AG20443 (cell line): ENCODE measurements at regions not wholly inside any gene's neighbourhood (a gene's known extent, or its start where the extent isn't known, plus 50 kb on each side); places are given as distances from the start of the nearest gene placed in this dataset.

Source experiments
- DNase-seq: peaks from one replicate; pipeline ENCODE4 v3.0.0; 2012; ENCODE audit warnings: low spot score, mixed read lengths

DNA sequence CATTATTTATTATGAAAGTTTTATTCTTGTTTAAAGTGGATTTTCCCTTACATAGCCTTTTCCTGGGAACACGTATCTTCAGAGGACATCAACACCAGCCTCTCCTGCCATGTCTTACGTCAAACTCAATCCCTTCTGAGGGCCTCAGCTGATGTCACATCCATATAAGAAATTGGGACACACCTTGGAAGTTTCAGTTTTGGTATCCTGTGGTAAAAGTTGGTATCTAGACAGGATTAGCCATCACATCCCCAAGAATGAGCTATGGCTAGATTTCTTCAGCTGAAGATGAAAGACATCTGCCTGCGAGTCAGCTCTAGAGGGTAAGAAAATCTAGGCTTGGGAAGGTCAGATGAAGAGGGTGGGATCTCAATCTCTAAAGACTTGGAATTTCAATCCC, 75.8 kb upstream of the ZNF516 start:
- DNase-seq, result no peak

DNA sequence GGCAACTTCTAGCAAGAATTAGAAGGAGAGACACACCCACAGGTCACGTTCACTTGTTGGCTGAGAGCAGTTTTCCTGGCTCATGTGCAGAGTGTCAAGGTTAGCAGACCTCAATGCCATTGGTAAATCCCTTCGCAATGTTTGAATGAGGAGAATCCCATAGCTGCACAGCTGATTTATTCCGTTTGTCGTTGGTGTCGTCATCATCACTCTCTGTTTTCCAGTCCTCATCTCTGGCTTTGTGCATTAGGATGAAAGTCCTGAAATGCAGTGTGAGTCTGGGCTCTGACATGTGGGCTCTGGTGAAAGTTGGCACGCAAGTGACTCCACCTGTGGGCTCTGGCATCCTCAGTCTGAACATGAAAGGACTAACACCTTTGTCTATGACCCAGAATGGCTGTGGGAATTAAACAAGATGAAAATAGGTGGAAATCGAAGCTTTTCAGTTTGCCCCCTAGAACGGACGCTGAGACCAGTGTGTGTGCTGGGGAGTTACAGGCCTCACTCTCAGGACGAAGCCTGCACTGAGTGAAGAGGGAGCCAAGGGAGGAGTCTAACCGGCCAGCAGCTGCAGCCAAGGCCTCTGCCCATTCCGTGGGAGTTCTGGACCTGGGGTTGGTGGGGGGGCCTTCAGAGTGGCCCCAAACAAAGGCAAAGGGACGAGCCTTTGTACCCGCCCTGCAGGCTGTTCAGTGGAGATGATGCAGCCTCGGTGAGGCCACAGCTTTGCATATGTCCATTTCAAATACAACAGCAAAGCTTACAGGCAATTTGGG, 74.8 kb upstream of the ZNF516 start:
- no peak for DNase-seq

DNA sequence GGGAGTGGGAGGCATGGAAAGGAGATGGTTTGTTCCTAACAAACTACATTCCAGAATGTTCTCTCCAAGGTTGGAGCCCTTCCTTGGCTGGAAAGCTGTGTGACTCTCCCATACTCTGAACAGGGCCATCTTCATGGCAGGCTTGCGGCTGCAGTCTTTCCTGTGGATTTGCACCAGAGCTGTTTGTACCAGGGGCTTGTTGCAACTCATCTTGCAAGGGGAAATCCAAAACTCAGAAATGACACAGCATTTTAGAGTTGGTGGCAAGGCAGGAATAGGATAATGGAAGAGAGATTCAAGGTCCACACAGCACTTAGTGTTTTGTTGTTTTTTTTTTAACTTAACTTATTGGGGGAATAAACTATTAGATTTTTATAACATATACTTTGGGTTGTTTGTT, 73.7 kb upstream of the ZNF516 start:
- no peak for DNase-seq

DNA sequence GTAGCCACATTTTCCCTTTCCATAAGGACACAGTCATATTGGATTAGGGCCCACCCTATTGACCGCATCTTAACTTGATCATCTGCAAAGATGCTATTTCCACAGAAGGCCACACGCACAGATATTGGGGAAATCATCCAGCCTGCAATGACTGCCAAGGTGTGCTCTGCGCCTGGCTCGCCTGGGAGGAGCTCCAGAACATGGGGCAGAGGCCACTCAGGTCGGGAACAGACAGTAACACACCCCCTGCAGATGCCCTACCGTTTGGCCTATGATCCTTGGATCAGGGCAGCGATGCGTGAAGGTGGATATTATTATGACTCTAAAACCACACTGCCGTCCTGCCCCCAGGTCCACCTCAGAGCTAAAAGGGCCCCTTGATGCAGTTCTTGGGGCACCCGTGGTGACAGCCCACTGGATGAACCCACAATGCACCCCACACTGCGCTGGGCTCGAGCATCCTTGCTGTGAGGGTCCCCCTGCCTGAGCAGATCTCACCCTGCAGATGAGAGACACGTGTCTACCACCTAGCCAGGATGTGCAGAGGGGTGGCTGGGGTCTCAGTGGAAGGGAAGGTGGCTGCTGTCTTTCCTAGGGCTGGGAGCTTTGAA, 72.9 kb upstream of the ZNF516 start:
- no peak for DNase-seq

DNA sequence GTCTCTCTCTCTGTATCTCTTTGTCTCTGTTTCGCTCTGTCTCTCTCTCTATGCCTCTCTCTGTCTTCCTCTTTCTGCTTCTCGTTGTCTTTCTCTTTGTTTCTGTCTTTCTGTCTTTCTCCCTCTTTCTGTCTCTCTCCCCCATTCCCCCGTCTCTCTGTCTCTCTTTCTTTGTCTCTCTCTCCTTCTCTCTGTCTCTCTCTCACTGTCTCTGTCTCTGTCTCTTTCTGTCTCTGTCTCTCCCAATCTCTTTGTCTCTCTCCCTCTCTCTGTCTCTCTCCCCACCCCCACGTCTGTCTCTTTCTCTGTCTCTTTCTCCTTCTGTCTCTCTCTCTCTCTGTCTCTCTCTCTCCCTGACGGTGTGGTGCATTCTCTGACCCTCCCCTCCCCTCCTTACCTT, 71.9 kb upstream of the ZNF516 start:
- no peak for DNase-seq

DNA sequence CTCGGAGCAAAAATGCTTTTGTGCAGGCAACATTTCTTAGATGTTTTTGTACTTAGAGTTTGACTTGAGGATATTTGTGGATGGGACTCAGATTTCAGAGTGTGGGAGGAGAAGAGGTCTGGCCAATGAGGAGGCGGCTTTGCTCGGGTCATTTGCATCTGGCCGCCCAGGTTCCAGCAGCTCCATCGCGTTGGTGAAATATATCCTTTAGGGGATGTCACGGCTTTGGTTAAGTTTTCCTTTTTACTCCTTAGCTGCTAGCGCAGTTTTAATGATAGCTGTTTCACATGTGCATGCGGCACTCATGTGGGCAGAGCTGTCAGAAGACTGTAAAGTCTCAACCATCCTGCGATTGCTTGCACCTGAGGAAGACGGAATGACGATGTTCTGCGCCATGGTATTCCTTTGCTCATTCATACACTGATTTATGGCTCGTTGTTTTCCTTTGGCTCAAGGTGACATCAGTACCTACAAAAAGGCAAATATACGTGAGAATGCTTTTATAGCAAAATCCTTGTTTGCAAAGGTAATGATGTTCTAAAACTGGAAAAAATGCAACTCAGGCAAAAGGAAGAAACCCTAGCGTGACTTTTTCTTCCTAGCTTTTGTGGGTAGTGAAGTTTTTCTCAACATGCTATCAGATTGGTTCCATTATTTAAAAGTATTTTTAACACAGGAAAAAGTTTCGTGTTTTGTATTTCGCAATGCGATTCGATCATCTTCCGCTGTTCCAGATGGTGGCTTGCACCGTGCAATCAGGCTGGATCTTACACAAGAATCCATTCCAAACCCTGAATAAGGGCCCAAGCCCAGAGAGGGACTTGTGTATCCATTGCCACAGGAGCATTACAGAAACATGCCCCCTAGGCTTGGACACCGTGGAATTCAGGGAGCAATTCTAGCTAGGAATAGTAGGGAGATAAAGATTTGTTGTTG, 70.5 kb upstream of the ZNF516 start:
- DNase-seq, result peak; percentile 91

DNA sequence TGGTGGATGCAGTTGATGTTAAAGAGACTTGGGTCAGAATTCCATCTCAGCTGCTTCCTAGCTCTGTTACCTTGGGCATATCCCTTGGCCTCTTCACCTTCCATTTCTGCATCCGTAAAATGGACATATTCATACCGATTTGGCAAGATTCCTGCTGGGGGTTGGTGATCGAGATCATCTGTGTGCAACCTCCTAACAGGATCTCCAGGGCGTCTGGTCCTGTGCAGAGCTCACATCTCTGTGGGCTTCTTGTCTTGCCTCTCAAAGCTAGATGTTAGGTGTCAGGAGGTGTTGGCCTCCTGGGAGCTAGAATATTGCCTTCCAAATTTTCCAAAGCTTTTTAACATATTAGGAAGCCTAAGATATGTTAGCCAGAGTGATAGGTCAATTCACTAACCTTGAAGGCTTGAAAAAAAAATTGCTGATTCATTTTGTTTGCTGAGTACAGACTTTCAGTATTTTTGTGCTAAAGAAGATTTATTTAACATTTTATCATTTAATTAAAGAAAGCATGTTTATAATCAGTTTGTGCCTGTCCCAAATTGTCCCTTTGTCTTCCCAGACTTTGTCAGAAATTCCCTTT, 69.7 kb upstream of the ZNF516 start:
- no peak for DNase-seq

DNA sequence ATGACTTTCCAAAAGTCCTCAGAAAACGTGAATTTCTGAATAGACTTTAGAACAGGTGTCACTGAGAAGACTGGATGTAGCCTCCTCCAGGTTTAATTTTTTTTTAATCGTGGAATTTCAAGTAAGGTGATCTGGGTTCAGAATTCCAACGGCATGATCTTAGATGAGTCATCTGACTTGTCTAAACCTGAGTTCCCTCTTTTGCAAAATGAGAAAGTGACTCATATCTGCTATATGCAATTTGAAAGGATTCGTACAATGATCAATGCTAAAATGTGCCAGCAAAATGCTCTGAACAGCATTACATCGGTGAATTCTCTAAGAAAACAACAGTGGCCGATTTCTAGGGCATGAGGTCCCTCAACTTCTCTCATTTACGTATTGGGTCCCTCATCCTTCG, 69.1 kb upstream of the ZNF516 start:
- no peak for DNase-seq

DNA sequence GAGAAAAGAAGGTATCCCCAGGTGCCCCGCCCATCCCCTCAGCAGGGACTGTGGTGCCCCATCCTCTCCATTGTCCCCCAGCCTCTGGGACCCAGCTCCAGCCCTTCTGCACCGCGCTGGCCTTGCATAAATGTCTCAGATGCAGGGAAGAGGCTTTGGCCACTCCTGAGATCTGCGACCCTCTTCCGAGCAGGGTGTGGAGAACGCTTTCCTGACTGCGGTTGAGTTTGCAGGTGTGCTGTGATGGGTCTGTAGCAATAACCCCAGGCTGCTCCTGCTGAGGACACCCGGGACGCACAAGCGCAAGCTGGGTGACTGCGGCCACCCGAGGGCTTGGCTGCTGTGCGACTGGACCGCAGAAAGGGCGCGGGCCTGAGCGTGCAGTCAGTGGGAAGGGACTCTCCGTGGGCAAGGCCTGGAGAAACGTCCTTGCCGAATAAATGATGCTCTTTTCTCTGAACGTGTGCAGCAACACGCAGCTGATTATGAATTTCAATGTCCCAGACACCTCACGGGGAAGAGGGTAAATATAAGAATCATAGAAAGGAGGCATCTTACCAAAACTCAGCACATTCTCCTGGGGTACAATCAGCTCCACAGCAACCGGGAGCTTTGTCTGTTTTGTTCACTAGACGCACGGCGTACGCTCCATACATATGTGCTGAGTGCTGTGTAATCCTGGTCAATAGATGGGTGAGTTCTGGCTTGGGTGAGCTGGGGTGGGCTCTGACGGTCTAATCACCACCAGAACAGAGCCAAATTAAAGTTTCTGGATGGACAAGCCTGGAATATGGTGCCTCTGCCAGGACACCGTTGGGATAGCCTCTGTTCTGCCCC, 67.5 kb upstream of the ZNF516 start:
- no peak for DNase-seq

DNA sequence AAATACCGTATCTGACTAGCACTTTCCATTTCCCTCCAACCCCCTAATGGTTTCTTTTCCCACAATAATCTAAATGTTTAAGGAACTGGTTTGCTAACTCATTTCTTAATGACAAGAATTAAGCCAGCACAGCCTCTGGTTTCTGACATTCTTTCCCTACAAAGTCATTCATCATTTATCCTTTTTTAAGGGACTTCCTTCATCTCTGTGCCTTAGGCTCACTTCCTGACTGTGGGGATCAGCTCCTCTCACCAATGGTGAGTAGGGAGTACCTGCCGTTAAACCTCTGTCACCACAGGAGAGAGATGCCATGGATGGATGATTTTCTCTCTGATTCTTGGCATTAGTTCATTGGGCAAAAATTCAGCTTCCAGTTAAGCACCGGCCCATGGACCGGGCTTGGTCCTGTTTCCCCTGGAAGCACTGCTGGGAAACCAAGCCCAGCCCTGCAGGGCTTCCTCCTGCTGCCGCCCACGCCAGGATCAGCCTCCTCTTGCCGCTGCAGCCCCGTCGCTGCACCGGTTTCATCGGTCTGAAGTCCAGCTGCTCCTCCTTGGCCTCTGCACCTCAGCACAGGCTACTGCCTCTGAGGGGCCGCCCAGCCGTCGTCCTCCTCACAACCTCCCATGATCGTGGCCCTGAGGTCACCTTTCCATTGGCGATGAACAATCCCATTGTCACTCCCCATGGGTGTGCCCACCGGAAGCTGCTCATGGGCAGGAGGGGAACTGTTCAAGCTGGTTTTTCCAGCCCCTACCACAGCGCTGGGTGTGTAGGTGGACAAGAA, 64.0 kb upstream of the ZNF516 start:
- DNase-seq, result no peak

DNA sequence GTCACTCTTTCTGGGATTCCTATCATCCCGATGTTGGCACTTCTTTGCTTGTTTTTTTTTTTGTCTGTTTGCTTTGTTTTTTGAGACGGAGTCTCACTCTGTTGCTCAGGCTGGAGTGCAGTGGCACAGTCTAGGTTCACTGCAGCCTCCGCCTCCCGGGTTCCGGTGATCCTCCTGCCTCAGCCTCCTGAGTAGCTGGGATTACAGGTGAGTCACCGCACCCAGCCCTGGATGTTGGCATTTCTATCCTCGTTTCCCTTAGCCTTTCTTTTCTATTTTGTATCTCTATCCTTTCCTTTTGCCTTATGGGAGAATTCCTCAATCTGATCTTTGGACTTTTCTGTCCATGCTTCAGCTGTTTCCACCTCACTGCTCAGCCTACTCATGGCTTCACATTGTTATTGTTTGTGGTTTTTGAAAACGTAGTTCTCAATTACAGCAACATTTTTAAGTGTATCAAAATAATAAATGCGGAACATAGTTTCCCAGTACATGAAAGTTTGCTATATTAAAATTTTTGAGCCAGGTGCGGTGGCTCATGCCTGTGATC, 62.1 kb upstream of the ZNF516 start:
- DNase-seq, result no peak

DNA sequence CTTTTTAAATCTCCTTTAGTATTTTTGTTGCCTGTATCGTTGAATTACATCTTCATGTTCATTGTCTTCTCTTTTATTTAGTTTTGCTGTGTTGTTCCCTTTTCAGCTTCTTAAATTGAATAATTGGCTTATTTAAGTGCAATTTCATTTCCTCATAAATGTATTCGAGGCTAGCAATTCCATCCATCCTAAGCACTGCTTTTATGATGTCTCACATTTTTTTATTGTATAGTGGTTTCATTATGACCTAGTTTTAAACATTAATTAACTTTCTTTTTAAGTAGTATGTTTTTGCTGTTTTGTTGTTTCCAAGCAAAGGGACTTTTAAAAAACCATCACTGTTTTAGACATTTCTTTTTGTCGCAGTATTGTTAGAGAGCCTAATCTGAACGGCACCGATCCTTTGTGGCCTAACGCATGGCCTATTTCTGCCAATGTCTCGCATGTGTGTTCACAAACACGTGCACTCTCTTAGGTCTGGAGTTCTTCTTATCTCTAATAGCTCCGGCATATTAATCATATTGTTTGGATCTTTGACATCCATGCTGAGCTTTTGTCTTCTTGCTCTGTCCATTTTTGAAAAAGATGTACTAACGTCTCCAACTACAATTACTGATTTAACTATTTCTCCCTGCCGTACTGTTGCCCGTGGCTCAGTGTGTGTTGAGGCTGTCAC, 59.6 kb upstream of the ZNF516 start:
- DNase-seq, result no peak

DNA sequence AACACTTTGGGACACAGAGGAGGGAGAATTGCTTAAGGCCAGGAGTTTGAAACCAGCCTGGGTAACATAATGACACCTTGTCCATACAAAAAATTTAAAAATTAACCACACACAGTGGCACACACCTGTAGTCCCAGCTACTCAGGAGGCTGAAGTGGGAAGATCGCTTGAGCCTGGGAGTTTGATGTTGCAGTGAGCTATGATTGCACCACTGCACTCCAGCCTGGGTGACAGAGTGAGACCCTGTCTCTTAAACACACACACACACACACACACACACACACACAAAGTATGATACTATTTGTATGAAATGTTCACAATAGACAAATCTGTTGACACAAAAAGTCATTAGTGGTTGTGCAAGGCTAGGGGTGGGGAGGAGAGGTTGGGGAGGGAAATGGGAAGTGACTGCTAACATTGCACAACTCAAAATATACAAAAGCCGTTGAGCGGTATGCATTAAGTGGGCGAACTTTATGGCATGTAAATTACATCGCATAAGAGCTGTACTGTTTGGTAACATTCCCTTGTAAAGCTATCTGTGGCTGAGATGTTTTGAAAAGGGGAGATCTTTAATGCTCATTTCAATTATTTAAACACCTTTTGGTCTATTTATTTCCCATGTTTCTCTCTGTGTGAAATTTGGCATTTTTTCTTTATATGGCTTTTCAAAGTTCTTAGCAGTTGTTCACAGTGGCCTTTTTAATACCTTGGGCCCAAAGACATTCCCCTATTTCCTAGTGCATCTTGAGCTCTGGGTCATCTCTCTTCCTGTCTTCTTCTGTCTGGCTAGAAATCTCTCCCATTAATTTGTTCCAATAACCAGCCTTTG, 58.9 kb upstream of the ZNF516 start:
- no peak for DNase-seq

DNA sequence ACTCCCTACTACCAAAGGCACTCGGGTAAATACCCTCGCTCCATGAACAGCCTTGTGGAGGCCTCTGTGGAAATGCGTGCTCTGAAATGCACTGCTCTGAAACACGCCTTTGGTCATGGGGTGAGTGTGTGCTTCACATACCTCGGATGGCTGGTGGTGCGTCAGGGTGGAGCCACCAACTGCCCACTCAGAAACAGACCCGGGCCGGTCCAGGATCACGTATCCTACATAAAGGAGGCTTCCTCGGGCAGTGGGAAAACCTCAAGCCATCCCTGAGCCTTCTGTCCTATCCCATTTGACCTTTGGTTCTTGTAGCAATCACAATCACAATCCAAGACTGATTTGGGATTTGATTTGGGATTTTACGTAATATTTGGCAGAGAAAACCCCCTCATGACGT, 53.5 kb upstream of the ZNF516 start:
- no peak for DNase-seq

DNA sequence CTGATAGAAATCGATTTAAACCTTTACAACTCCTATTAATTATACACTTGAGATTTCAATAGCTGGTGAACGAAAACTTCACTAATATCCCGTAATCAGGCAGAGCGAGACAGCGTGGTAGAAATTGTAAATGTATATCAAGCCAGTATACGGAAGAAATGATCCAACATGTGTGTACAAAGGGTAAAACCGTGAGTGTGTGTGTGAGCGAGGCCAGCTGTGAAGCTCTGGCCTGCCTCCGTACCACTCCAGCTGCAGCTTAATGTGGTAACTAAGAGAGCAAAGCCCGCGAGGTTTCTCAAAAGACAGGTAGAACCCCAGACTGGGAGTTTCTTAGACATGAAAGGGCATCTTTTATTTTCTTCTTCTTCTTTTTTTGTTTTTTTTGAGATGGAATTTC, 52.3 kb upstream of the ZNF516 start:
- DNase-seq, result no peak

DNA sequence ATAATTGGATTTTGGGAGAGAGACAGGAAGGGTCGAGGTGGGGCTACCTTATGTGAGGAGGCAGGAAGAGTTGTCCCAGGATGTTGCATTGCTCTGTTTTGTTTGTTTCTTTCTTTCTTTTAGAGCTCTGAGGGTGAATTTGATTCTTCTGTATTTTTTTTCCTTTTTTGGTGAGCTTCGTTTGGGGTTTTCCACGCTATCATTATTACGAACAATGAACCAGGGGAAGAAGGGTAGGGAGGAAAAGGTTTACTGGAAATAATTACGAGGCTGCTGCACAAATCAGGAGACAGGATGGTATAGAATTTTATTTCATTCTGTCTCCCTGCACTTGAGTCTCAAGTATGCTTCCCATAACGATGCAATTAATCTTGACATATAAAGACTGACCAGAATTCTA, 51.4 kb upstream of the ZNF516 start:
- DNase-seq, result no peak

DNA sequence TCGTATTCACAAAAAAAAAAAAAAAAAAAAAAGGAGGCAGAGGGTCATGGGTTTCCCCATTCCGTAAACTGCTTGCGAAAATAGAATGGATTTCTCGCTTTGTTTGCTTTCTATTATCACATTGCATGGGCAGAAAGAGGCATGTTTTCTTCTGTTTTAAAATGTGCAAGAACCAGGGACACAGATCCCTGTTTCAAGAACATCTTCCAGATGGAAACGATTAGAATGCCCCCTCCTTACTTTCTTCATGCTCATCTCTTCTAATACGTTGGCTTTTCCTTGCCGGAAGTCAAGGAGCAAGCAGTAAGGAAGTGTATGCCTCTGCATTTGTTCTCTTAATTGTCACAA, 51.0 kb upstream of the ZNF516 start:
- peak; percentile 26 for DNase-seq

DNA sequence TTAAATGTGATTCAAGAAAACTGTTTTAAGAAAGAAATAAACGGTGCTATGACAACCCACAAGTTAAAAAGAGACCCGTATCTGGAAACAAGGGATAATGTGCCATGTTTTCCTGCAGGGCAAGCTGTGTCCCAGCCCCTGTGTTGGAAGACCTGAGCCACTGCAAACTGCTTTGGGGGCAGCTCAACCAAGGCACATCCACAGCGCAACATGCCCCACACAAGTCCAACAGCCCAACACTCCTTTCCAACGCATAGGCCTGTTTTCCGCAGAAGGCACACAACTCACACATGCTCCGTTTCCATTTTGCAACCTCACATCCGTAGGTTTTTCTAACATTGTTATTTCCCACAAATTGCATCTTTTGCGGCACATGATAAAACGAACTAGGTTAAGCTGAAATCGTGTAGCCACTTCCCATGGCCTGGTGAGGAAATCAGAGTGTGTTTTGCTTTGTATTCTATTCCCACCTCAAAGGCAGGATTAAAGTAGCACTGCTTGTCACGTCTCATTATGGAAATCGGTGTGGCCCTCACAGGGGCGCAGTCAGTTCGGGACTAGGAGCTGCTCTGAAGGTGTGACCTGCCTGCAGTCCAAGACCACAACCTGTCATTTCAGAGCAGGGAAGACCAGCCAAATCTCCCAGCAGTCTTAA, 50.5 kb upstream of the ZNF516 start:
- DNase-seq, result no peak
